SK-N-SH treated with all-trans-retinoic acid at 6 μM for 48 hours (cell line): ENCODE measurements at regions not wholly inside any gene's neighbourhood (a gene's known extent, or its start where the extent isn't known, plus 50 kb on each side); places are given as distances from the start of the nearest gene placed in this dataset.

Experiments used
- ATAC-seq: fragments of 200-7000 bp; cut with Tn5 transposase; 3 replicates; pipeline ENCODE4 v1.9.1; 2020; ENCODE audit warnings: mild to moderate bottlenecking, moderate library complexity
- ARNTL ChIP-seq: fragments of 450-650 bp; formaldehyde crosslinking; IDR thresholded peaks from 2 replicates; pipeline ENCODE4 v1.5.0; 2020; ENCODE audit warnings: low read depth, mild to moderate bottlenecking, moderate library complexity, borderline replicate concordance
- BACH2 ChIP-seq: fragments of 250-450 bp; sonication (Bioruptor Pico); IDR thresholded peaks from 2 replicates; pipeline ENCODE4 v1.9.0; 2021; ENCODE audit warnings: mild to moderate bottlenecking, borderline replicate concordance
- CREB5 ChIP-seq: fragments of 250-450 bp; sonication (Bioruptor Pico); IDR thresholded peaks from 2 replicates; pipeline ENCODE4 v1.5.1; 2020; ENCODE audit warnings: low read depth, mild to moderate bottlenecking, moderate library complexity
- CSDC2 ChIP-seq: fragments of 250-450 bp; sonication (Bioruptor Pico); IDR thresholded peaks from 2 replicates; pipeline ENCODE4 v1.5.0; 2020; ENCODE audit warnings: mild to moderate bottlenecking, moderate library complexity
- ESRRG ChIP-seq: fragments of 250-450 bp; sonication (Bioruptor Pico); IDR thresholded peaks from 2 replicates; pipeline ENCODE4 v1.6.1; 2021; ENCODE audit warnings: mild to moderate bottlenecking
- GLIS3 ChIP-seq: fragments of 250-450 bp; sonication (Bioruptor Pico); IDR thresholded peaks from 2 replicates; pipeline ENCODE4 v1.5.0; 2020; ENCODE audit warnings: mild to moderate bottlenecking, moderate library complexity
- ISL1 ChIP-seq: fragments of 250-450 bp; sonication (Bioruptor Pico); IDR thresholded peaks from 2 replicates; pipeline ENCODE4 v2.1.2; 2022; ENCODE audit warnings: mild to moderate bottlenecking, moderate library complexity
- OSR1 ChIP-seq: fragments of 250-450 bp; sonication (Bioruptor Pico); IDR thresholded peaks from 2 replicates; pipeline ENCODE4 v1.8.0; 2022; ENCODE audit warnings: moderate library complexity, mild to moderate bottlenecking, inconsistent platforms
- POU6F1 ChIP-seq: fragments of 250-450 bp; sonication (Bioruptor Pico); IDR thresholded peaks from 2 replicates; pipeline ENCODE4 v1.8.0; 2021; ENCODE audit warnings: low read depth, mild to moderate bottlenecking, moderate library complexity, borderline replicate concordance
- SNAI2 ChIP-seq: fragments of 250-450 bp; sonication (Bioruptor Pico); IDR thresholded peaks from 2 replicates; pipeline ENCODE4 v1.5.0; 2020; ENCODE audit warnings: mild to moderate bottlenecking, moderate library complexity
- TCF4 ChIP-seq: fragments of 250-450 bp; sonication (Bioruptor Pico); IDR thresholded peaks from 2 replicates; pipeline ENCODE4 v1.8.0; 2021; ENCODE audit warnings: mild to moderate bottlenecking, moderate library complexity, borderline replicate concordance
- TOX ChIP-seq: fragments of 250-450 bp; sonication (Bioruptor Pico); IDR thresholded peaks from 2 replicates; pipeline ENCODE4 v1.8.0; 2021; ENCODE audit warnings: mild to moderate bottlenecking, moderate library complexity, borderline replicate concordance
- ZC3H10 ChIP-seq: fragments of 250-450 bp; sonication (Bioruptor Pico); IDR thresholded peaks from 2 replicates; pipeline ENCODE4 v1.5.1; 2021; ENCODE audit warnings: mild to moderate bottlenecking, moderate library complexity
- ZFP3 ChIP-seq: fragments of 250-450 bp; sonication (Bioruptor Pico); IDR thresholded peaks from 2 replicates; pipeline ENCODE4 v1.5.0; 2020; ENCODE audit warnings: mild to moderate bottlenecking, moderate library complexity
- ZNF565 ChIP-seq: fragments of 450-650 bp; formaldehyde crosslinking; conservative IDR thresholded peaks from 2 replicates; pipeline ENCODE4 v1.5.0; 2020; ENCODE audit warnings: low read depth, mild to moderate bottlenecking, moderate library complexity
- ZNF70 ChIP-seq: fragments of 450-650 bp; formaldehyde crosslinking; IDR thresholded peaks from 2 replicates; pipeline ENCODE4 v1.5.0; 2020; ENCODE audit warnings: mild to moderate bottlenecking, moderate library complexity
- ZNF8 ChIP-seq: fragments of 450-650 bp; formaldehyde crosslinking; IDR thresholded peaks from 2 replicates; pipeline ENCODE4 v1.5.0; 2020; ENCODE audit warnings: mild to moderate bottlenecking, moderate library complexity
- TF ChIP-seq, protein P1 (sequence below): fragments of 250-450 bp; sonication (Bioruptor Pico); IDR thresholded peaks from 2 replicates; pipeline ENCODE4 v1.5.0; 2020; ENCODE audit warnings: mild to moderate bottlenecking, moderate library complexity
- TF ChIP-seq, protein P2 (sequence below): fragments of 250-450 bp; sonication (Bioruptor Pico); IDR thresholded peaks from 2 replicates; pipeline ENCODE4 v1.8.0; 2020; ENCODE audit warnings: mild to moderate bottlenecking, moderate library complexity, borderline replicate concordance

GRCh38 chr7:128152721-128153120 is 88.4 kb upstream of the LEP start:
- no peak for ATAC-seq
- TF ChIP-seq CREB5 (no peak), ZC3H10 (CRISPR knock-in tag) (no peak)
- TF ChIP-seq, all 23 proteins: peak for 0

- TF ChIP-seq ARNTL (CRISPR knock-in tag) = no peak
- TF ChIP-seq TCF4 = no peak
- no peak for TF ChIP-seq ZNF8 (CRISPR knock-in tag)
- TF ChIP-seq ISL1 = no peak
- TF ChIP-seq ZNF70 (CRISPR knock-in tag) = no peak
- no peak for TF ChIP-seq POU6F1
- no peak for TF ChIP-seq SNAI2 (CRISPR knock-in tag)
- TF ChIP-seq TOX (CRISPR knock-in tag) = no peak
- TF ChIP-seq, protein P1, sequence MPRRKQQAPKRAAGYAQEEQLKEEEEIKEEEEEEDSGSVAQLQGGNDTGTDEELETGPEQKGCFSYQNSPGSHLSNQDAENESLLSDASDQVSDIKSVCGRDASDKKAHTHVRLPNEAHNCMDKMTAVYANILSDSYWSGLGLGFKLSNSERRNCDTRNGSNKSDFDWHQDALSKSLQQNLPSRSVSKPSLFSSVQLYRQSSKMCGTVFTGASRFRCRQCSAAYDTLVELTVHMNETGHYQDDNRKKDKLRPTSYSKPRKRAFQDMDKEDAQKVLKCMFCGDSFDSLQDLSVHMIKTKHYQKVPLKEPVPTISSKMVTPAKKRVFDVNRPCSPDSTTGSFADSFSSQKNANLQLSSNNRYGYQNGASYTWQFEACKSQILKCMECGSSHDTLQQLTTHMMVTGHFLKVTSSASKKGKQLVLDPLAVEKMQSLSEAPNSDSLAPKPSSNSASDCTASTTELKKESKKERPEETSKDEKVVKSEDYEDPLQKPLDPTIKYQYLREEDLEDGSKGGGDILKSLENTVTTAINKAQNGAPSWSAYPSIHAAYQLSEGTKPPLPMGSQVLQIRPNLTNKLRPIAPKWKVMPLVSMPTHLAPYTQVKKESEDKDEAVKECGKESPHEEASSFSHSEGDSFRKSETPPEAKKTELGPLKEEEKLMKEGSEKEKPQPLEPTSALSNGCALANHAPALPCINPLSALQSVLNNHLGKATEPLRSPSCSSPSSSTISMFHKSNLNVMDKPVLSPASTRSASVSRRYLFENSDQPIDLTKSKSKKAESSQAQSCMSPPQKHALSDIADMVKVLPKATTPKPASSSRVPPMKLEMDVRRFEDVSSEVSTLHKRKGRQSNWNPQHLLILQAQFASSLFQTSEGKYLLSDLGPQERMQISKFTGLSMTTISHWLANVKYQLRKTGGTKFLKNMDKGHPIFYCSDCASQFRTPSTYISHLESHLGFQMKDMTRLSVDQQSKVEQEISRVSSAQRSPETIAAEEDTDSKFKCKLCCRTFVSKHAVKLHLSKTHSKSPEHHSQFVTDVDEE (CRISPR knock-in tag) = no peak
- TF ChIP-seq BACH2 (CRISPR knock-in tag) = no peak
- no peak for TF ChIP-seq GLIS3 (CRISPR knock-in tag)
- TF ChIP-seq ZNF565 (CRISPR knock-in tag) = no peak
- TF ChIP-seq, protein P2, sequence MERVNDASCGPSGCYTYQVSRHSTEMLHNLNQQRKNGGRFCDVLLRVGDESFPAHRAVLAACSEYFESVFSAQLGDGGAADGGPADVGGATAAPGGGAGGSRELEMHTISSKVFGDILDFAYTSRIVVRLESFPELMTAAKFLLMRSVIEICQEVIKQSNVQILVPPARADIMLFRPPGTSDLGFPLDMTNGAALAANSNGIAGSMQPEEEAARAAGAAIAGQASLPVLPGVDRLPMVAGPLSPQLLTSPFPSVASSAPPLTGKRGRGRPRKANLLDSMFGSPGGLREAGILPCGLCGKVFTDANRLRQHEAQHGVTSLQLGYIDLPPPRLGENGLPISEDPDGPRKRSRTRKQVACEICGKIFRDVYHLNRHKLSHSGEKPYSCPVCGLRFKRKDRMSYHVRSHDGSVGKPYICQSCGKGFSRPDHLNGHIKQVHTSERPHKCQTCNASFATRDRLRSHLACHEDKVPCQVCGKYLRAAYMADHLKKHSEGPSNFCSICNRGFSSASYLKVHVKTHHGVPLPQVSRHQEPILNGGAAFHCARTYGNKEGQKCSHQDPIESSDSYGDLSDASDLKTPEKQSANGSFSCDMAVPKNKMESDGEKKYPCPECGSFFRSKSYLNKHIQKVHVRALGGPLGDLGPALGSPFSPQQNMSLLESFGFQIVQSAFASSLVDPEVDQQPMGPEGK = no peak
- TF ChIP-seq ZC3H10 (CRISPR knock-in tag) = no peak
- ATAC-seq = no peak
Measured at GRCh38 chr7:128153436-128153835, 87.6 kb upstream of the LEP start.

DNA sequence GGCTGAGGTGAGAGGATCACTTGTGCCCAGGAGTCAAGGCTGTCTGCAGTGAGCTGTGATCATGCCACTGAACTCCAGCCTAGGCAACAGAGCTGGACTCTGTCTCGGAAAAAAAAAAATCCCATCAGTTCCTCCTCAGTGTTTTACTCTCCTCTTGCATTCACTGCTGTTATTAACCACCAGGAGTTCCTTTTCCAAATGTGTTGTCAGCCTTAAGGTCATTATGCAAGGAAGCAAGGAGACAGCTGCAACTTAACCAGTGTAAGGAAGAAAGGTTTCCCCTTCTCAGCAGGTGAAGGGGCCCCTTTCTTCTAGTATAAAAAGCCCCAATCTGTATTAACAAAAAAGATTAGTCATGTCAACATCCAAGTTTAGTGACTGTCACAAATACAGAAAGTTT is 86.6 kb upstream of the LEP start:
- no peak for ATAC-seq
- TF ChIP-seq CREB5 (no peak), CSDC2 (CRISPR knock-in tag) (no peak), ESRRG (CRISPR knock-in tag) (no peak), ISL1 (no peak), ZFP3 (CRISPR knock-in tag) (no peak), BACH2 (CRISPR knock-in tag) (no peak), GLIS3 (CRISPR knock-in tag) (no peak), ZNF70 (CRISPR knock-in tag) (no peak), TOX (CRISPR knock-in tag) (no peak), POU6F1 (no peak), TCF4 (no peak), OSR1 (CRISPR knock-in tag) (no peak)
- TF ChIP-seq, protein P1 (CRISPR knock-in tag) = no peak
- TF ChIP-seq, protein P2 = no peak
